Gastrocnemius medialis (tissue), 4 donors: ENCODE measurements at regions not wholly inside any gene's neighbourhood (a gene's known extent, or its start where the extent isn't known, plus 50 kb on each side); places are given as distances from the start of the nearest gene placed in this dataset.

Source experiments
- CTCF ChIP-seq, 5 experiments: fragments of 450-650 bp in 3 of 5; fragments of 200-600 bp in 2 of 5; sonication (generic) in 2 of 5; IDR thresholded peaks in 4 of 5; conservative IDR thresholded peaks in 1 of 5; 1 replicate in 4 of 5; 2 replicates in 1 of 5; pipeline ENCODE4 v1.5.1; 2016 to 2019; ENCODE audit warnings: antibody characterized with exemption in 5 of 5, mild to moderate bottlenecking in 3 of 5, moderate library complexity in 3 of 5
- POLR2A ChIP-seq, 2 donors: fragments of 450-650 bp; IDR thresholded peaks; one replicate each; pipeline ENCODE4 v1.6.1; 2017; ENCODE audit warnings: antibody characterized with exemption in 2 of 2, mild to moderate bottlenecking in 2 of 2, moderate library complexity in 2 of 2

GRCh38 chr14:87492561-87492960, 500.4 kb downstream of the GALC start:
- no peak for TF ChIP-seq CTCF (IDR thresholded peaks at IDR 0.05 in 4 of 5, conservative IDR thresholded peaks at IDR 0.05 in 1 of 5)
- no peak for TF ChIP-seq POLR2A (IDR thresholded peaks at IDR 0.05)
